Liver (tissue), 8 donors: ENCODE measurements at regions not wholly inside any gene's neighbourhood (a gene's known extent, or its start where the extent isn't known, plus 50 kb on each side); places are given as distances from the start of the nearest gene placed in this dataset.

Experiments used
- DNase-seq: peaks from one replicate; pipeline ENCODE4 v3.0.0-alpha.2; 2017; ENCODE audit warnings: low spot score
- H3K27ac ChIP-seq, 2 donors: one replicate each; pipeline ENCODE4 v1.7.0; 2013; ENCODE audit warnings: inconsistent platforms in 2 of 2, low read length in 2 of 2, control low read depth in 1 of 2, low read depth in 1 of 2, mild to moderate bottlenecking in 1 of 2
- H3K27me3 ChIP-seq, 4 donors: one replicate each; pipeline versions ENCODE4 v1.6.1 to v1.7.0; 2013; ENCODE audit warnings: low read length in 3 of 4, inconsistent platforms in 1 of 4, mild to moderate bottlenecking in 1 of 4, moderate library complexity in 1 of 4; ENCODE audit not compliant: control insufficient read depth in 4 of 4, insufficient read depth in 4 of 4
- H3K36me3 ChIP-seq, 4 donors: one replicate each; pipeline versions ENCODE4 v1.6.1 to v1.7.0; 2013; ENCODE audit warnings: low read length in 3 of 4, mild to moderate bottlenecking in 3 of 4, low read depth in 1 of 4, moderate library complexity in 1 of 4; ENCODE audit not compliant: control insufficient read depth in 4 of 4, insufficient read depth in 3 of 4
- H3K4me1 ChIP-seq, 4 donors: one replicate each; pipeline versions ENCODE4 v1.6.1 to v1.7.0; 2013; ENCODE audit warnings: low read length in 3 of 4, mild to moderate bottlenecking in 3 of 4, moderate library complexity in 1 of 4; ENCODE audit not compliant: control insufficient read depth in 4 of 4, insufficient read depth in 4 of 4
- H3K4me3 ChIP-seq, 3 donors: one replicate each; pipeline versions ENCODE4 v1.6.1 to v1.7.0; 2013; ENCODE audit warnings: low read length in 3 of 3, control low read depth in 1 of 3, low read depth in 1 of 3, mild to moderate bottlenecking in 1 of 3
- H3K9ac ChIP-seq, 2 donors: one replicate each; pipeline ENCODE4 v1.7.0; 2013; ENCODE audit warnings: low read length in 2 of 2, mild to moderate bottlenecking in 2 of 2, moderate library complexity in 2 of 2, control low read depth in 1 of 2, low read depth in 1 of 2
- H3K9me3 ChIP-seq, 4 donors: one replicate each; pipeline versions ENCODE4 v1.6.1 to v1.7.0; 2013; ENCODE audit warnings: low read length in 3 of 4; ENCODE audit not compliant: control insufficient read depth in 4 of 4
- CTCF ChIP-seq: fragments of 150-350 bp; IDR thresholded peaks from 2 replicates; pipeline ENCODE4 v1.5.1; 2017; ENCODE audit warnings: improper control_type of control experiment, low read depth, low read length; ENCODE audit not compliant: missing input control
- EGR1 ChIP-seq, 2 donors: IDR thresholded peaks; 2 replicates each; pipeline ENCODE4 v1.6.1; 2016 to 2018; ENCODE audit warnings: antibody characterized with exemption in 2 of 2, low read depth in 2 of 2
- FOXA1 ChIP-seq: IDR thresholded peaks from 2 replicates; pipeline ENCODE4 v1.6.1; 2016; ENCODE audit warnings: antibody characterized with exemption
- FOXA2 ChIP-seq: IDR thresholded peaks from 2 replicates; pipeline ENCODE4 v1.6.1; 2016; ENCODE audit warnings: antibody characterized with exemption
- GABPA ChIP-seq, 2 donors: IDR thresholded peaks in 1 of 2; conservative IDR thresholded peaks in 1 of 2; 2 replicates each; pipeline ENCODE4 v1.6.1; 2016; ENCODE audit warnings: antibody characterized with exemption in 2 of 2, mild to moderate bottlenecking in 1 of 2, moderate library complexity in 1 of 2
- HNF4G ChIP-seq: IDR thresholded peaks from 2 replicates; pipeline ENCODE4 v1.6.1; 2016; ENCODE audit warnings: antibody characterized with exemption
- JUND ChIP-seq, 2 donors: IDR thresholded peaks; 2 replicates each; pipeline ENCODE4 v1.6.1; 2016; ENCODE audit warnings: antibody characterized with exemption in 2 of 2
- NR2F2 ChIP-seq: IDR thresholded peaks from 2 replicates; pipeline ENCODE4 v1.6.1; 2016; ENCODE audit warnings: antibody characterized with exemption
- RAD21 ChIP-seq, 2 donors: IDR thresholded peaks; 2 replicates each; pipeline ENCODE4 v1.6.1; 2016; ENCODE audit warnings: antibody characterized with exemption in 2 of 2, mild to moderate bottlenecking in 2 of 2
- SP1 ChIP-seq: IDR thresholded peaks from 2 replicates; pipeline ENCODE4 v1.6.1; 2018; ENCODE audit warnings: antibody characterized with exemption, mild to moderate bottlenecking
- YY1 ChIP-seq: IDR thresholded peaks from 2 replicates; pipeline ENCODE4 v1.6.1; 2016; ENCODE audit warnings: antibody characterized with exemption, mild to moderate bottlenecking
- WGBS: extraction: QIAGEN DNeasy Blood & Tissue Kit; methylation state at CpG from one replicate; pipeline ENCODE4 v1.1.7; 2013; 5-methylcytosine and 5-hydroxymethylcytosine counted together
- TF ChIP-seq, protein P1 (sequence below): IDR thresholded peaks from 2 replicates; pipeline ENCODE4 v1.6.1; 2016; ENCODE audit warnings: antibody characterized with exemption
- TF ChIP-seq, protein P2 (sequence below): IDR thresholded peaks from 2 replicates; pipeline ENCODE4 v1.6.1; 2016; ENCODE audit warnings: antibody characterized with exemption, mild to moderate bottlenecking
- TF ChIP-seq, protein P3 (sequence below): IDR thresholded peaks from 2 replicates; pipeline ENCODE4 v1.6.1; 2016; ENCODE audit warnings: antibody characterized with exemption
- donor health status: healthy.
- donor health status: healthy.
- donor health status: healthy.
- donor health status: healthy.
- donor health status: healthy.

DNA sequence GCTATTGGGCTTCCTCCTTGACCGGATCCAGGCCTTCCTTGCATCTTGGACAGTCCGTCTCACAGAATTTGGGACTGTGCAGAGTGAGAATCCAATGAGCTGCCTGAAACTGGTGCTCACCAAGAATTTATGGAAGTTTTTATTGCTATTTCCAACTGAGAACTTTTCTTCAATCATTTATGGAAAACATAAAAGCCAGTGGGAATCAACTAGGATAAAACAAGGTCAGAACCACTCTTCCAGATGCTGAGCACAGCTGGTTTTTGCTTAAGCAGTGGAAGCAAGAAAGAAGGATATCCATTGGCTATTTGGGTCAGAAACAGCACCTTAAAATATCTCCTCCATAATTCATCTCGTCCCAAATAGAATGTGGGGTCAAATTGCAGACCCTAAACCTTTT is 74.2 kb downstream of the CD83 start:
- Histone ChIP-seq H3K4me1 (peaks cover 0 to 4% (median 1%) of the 10 kb centered on the region in 4 donors), H3K36me3 (no peaks in the 10 kb centered on the region), H3K4me3 (no peak overlapping the region), H3K27me3 (peaks cover 0 to 19% (median 2%) of the 10 kb centered on the region in 4 donors), H3K27ac (no peak overlapping the region), H3K9me3 (no peaks in the 10 kb centered on the region), H3K9ac (no peak overlapping the region)
- 95% methylated on average over 3 of the region's 3 CpGs for WGBS
- TF ChIP-seq GABPA (IDR thresholded peaks at IDR 0.05 in 1 of 2, conservative IDR thresholded peaks at IDR 0.05 in 1 of 2) (no peak), FOXA1 (no peak), NR2F2 (no peak), EGR1 (IDR thresholded peaks at IDR 0.05; ENCODE audit: low read depth in 2 of 2) (no peak), SP1 (no peak), JUND (IDR thresholded peaks at IDR 0.05) (no peak), CTCF (no peak), YY1 (no peak), FOXA2 (no peak), HNF4G (no peak), RAD21 (IDR thresholded peaks at IDR 0.05) (no peak)
- TF ChIP-seq, protein P1, sequence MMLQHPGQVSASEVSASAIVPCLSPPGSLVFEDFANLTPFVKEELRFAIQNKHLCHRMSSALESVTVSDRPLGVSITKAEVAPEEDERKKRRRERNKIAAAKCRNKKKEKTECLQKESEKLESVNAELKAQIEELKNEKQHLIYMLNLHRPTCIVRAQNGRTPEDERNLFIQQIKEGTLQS: no peak
- TF ChIP-seq, protein P2, sequence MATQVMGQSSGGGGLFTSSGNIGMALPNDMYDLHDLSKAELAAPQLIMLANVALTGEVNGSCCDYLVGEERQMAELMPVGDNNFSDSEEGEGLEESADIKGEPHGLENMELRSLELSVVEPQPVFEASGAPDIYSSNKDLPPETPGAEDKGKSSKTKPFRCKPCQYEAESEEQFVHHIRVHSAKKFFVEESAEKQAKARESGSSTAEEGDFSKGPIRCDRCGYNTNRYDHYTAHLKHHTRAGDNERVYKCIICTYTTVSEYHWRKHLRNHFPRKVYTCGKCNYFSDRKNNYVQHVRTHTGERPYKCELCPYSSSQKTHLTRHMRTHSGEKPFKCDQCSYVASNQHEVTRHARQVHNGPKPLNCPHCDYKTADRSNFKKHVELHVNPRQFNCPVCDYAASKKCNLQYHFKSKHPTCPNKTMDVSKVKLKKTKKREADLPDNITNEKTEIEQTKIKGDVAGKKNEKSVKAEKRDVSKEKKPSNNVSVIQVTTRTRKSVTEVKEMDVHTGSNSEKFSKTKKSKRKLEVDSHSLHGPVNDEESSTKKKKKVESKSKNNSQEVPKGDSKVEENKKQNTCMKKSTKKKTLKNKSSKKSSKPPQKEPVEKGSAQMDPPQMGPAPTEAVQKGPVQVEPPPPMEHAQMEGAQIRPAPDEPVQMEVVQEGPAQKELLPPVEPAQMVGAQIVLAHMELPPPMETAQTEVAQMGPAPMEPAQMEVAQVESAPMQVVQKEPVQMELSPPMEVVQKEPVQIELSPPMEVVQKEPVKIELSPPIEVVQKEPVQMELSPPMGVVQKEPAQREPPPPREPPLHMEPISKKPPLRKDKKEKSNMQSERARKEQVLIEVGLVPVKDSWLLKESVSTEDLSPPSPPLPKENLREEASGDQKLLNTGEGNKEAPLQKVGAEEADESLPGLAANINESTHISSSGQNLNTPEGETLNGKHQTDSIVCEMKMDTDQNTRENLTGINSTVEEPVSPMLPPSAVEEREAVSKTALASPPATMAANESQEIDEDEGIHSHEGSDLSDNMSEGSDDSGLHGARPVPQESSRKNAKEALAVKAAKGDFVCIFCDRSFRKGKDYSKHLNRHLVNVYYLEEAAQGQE: no peak
- DNase-seq: no peak

DNA sequence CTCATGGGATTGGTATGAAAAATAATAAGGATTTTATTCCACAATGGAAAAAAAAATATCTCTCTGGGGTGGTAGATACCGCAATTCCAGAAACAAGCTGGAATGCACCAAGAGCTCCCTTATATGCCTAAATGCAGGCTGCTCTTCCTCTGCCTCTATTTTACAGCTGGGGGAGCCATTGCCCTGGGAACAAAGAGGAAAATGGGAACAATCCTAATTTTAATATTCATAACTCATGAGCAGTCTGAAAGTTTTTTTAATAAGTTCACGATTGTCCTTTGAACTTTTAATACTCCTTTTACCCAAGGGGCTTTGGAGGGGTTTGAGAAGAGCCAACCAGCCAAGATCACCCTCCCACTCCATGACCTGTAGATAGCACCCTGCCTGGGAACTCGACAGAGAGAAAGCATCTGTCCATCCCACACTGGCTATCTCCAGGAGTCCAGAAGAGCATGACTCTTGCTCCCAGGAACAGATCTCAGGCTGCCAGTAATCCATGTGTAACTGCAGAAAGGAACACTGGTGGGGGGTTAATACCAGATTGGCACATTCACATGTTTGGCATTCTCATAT is 74.7 kb downstream of the CD83 start:
- no peaks in the 10 kb centered on the region for H3K9me3 ChIP-seq
- TF ChIP-seq NR2F2: no peak
- TF ChIP-seq, protein P3, sequence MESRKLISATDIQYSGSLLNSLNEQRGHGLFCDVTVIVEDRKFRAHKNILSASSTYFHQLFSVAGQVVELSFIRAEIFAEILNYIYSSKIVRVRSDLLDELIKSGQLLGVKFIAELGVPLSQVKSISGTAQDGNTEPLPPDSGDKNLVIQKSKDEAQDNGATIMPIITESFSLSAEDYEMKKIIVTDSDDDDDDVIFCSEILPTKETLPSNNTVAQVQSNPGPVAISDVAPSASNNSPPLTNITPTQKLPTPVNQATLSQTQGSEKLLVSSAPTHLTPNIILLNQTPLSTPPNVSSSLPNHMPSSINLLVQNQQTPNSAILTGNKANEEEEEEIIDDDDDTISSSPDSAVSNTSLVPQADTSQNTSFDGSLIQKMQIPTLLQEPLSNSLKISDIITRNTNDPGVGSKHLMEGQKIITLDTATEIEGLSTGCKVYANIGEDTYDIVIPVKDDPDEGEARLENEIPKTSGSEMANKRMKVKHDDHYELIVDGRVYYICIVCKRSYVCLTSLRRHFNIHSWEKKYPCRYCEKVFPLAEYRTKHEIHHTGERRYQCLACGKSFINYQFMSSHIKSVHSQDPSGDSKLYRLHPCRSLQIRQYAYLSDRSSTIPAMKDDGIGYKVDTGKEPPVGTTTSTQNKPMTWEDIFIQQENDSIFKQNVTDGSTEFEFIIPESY: no peak
- TF ChIP-seq RAD21 (IDR thresholded peaks at IDR 0.05): peak; percentile 25 to 38
- H3K4me3 ChIP-seq: no peak overlapping the region
- H3K27me3 ChIP-seq: peaks cover 0 to 18% (median 2%) of the 10 kb centered on the region in 4 donors
- H3K27ac ChIP-seq: no peak overlapping the region
- 71% methylated on average over 3 of the region's 3 CpGs for WGBS
- DNase-seq: no peak
- no peak overlapping the region for H3K9ac ChIP-seq
- H3K36me3 ChIP-seq: no peaks in the 10 kb centered on the region
- H3K4me1 ChIP-seq: peaks cover 0 to 4% (median 1%) of the 10 kb centered on the region in 4 donors
